ENCODE measurements at regions not wholly inside any gene's neighbourhood (a gene's known extent, or its start where the extent isn't known, plus 50 kb on each side); places are given as distances from the start of the nearest gene placed in this dataset.

- no peak for DNase-seq (ENCODE audit: low read depth)
Measured at GRCh38 chr4:108365551-108365950, 196.8 kb upstream of the LEF1 start.

- no peak for DNase-seq (ENCODE audit: low read depth)
Measured at GRCh38 chr4:108361886-108362285, 193.2 kb upstream of the LEF1 start.

GRCh38 chr4:108361446-108361820 is 192.7 kb upstream of the LEF1 start:
- DNase-seq (ENCODE audit: low read depth): no peak

- no peak for DNase-seq (ENCODE audit: low read depth)
Measured at GRCh38 chr4:108360754-108361445, 192.2 kb upstream of the LEF1 start.

GRCh38 chr4:108359986-108360681 is 191.4 kb upstream of the LEF1 start:
- no peak for DNase-seq (ENCODE audit: low read depth)

- no peak for DNase-seq (ENCODE audit: low read depth)
Measured at GRCh38 chr4:108359130-108359985, 190.6 kb upstream of the LEF1 start.

GRCh38 chr4:108355902-108356535 is 187.3 kb upstream of the LEF1 start:
- DNase-seq (ENCODE audit: low read depth): no peak

GRCh38 chr4:108355186-108355901 is 186.6 kb upstream of the LEF1 start:
- DNase-seq (ENCODE audit: low read depth): no peak

- DNase-seq (ENCODE audit: low read depth): no peak
Measured at GRCh38 chr4:108352664-108353308, 184.1 kb upstream of the LEF1 start.

- DNase-seq (ENCODE audit: low read depth): no peak
Measured at GRCh38 chr4:108351791-108352190, 183.1 kb upstream of the LEF1 start.

- no peak for DNase-seq (ENCODE audit: low read depth)
Measured at GRCh38 chr4:108350332-108350731, 181.6 kb upstream of the LEF1 start.

GRCh38 chr4:108346818-108347210 is 178.1 kb upstream of the LEF1 start:
- no peak for DNase-seq (ENCODE audit: low read depth)

GRCh38 chr4:108345862-108346817 is 177.4 kb upstream of the LEF1 start:
- DNase-seq (ENCODE audit: low read depth): no peak

GRCh38 chr4:108342325-108342970 is 173.7 kb upstream of the LEF1 start:
- DNase-seq (ENCODE audit: low read depth): no peak

GRCh38 chr4:108337923-108338322 is 169.2 kb upstream of the LEF1 start:
- no peak for DNase-seq (ENCODE audit: low read depth)

- no peak for DNase-seq (ENCODE audit: low read depth)
Measured at GRCh38 chr4:108336076-108336475, 167.3 kb upstream of the LEF1 start.

- no peak for DNase-seq (ENCODE audit: low read depth)
Measured at GRCh38 chr4:108335081-108335480, 166.3 kb upstream of the LEF1 start.

GRCh38 chr4:108334031-108334430 is 165.3 kb upstream of the LEF1 start:
- DNase-seq (ENCODE audit: low read depth): no peak

GRCh38 chr4:108333353-108333942 is 164.7 kb upstream of the LEF1 start:
- no peak for DNase-seq (ENCODE audit: low read depth)

Data from activated T-cell treated with anti-CD3 and anti-CD28 coated beads for 48 hours (primary cell).